Gastroesophageal sphincter (tissue), 4 donors: ENCODE measurements at regions not wholly inside any gene's neighbourhood (a gene's known extent, or its start where the extent isn't known, plus 50 kb on each side); places are given as distances from the start of the nearest gene placed in this dataset.

Experiments used
- ATAC-seq: fragments of 150-250 bp; one replicate; pipeline ENCODE4 v1.9.1; 2016; ENCODE audit warnings: mild to moderate bottlenecking, moderate library complexity
- H3K27ac ChIP-seq, 4 donors: fragments of 200-600 bp; sonication (generic) in 3 of 4; 1 replicate in 3 of 4; 2 replicates in 1 of 4; pipeline ENCODE4 v1.5.1; 2016 to 2019
- H3K27me3 ChIP-seq: fragments of 200-600 bp; sonication (generic); one replicate; pipeline ENCODE4 v1.5.1; 2019
- H3K36me3 ChIP-seq, 2 donors: fragments of 200-600 bp; sonication (generic); one replicate each; pipeline ENCODE4 v1.5.1; 2019; ENCODE audit warnings: control low read depth in 1 of 2
- H3K4me1 ChIP-seq, 3 donors: fragments of 200-600 bp; sonication (generic); 1 replicate in 2 of 3; 2 replicates in 1 of 3; pipeline ENCODE4 v1.5.1; 2016 to 2019; ENCODE audit warnings: control low read depth in 2 of 3
- H3K4me3 ChIP-seq, 2 donors: fragments of 200-600 bp; sonication (generic); one replicate each; pipeline ENCODE4 v1.5.1; 2019; ENCODE audit warnings: mild to moderate bottlenecking in 1 of 2, moderate library complexity in 1 of 2
- H3K9me3 ChIP-seq, 3 donors: fragments of 200-600 bp; sonication (generic); one replicate each; pipeline ENCODE4 v1.5.1; 2017 to 2019; ENCODE audit warnings: control low read depth in 2 of 3
- CTCF ChIP-seq, 4 experiments: fragments of 200-600 bp in 2 of 4; fragments of 450-650 bp in 2 of 4; sonication (generic) in 1 of 4; IDR thresholded peaks; one replicate each; pipeline ENCODE4 v1.5.1; 2017 to 2019; ENCODE audit warnings: antibody characterized with exemption in 4 of 4, mild to moderate bottlenecking in 2 of 4, moderate library complexity in 2 of 4
- EP300 ChIP-seq: sonication (generic); formaldehyde crosslinking; IDR thresholded peaks from one replicate; pipeline ENCODE4 v1.6.1; 2017; ENCODE audit warnings: antibody characterized with exemption, mild to moderate bottlenecking
- POLR2A ChIP-seq, 2 donors: fragments of 450-650 bp; IDR thresholded peaks; one replicate each; pipeline ENCODE4 v1.6.1; 2017; ENCODE audit warnings: antibody characterized with exemption in 2 of 2, mild to moderate bottlenecking in 2 of 2, moderate library complexity in 1 of 2
- POLR2AphosphoS5 ChIP-seq: sonication (generic); formaldehyde crosslinking; IDR thresholded peaks from one replicate; pipeline ENCODE4 v1.6.1; 2017; ENCODE audit warnings: antibody characterized with exemption
- WGBS, 2 donors: methylation state at CpG; one replicate each; pipeline ENCODE4 v1.1.5; 2018; ENCODE audit warnings: low coverage in 1 of 2; 5-methylcytosine and 5-hydroxymethylcytosine counted together

GRCh38 chr14:81953419-81953818 is 419.8 kb upstream of the SEL1L start:
- no peaks in the 10 kb centered on the region for H3K9me3 ChIP-seq

GRCh38 chr14:81955123-81955522 is 421.5 kb upstream of the SEL1L start:
- 76 to 83% methylated on average over 1 of the region's 1 CpG for WGBS, 2 donors
- TF ChIP-seq POLR2AphosphoS5, result no peak
- TF ChIP-seq EP300, result no peak
- TF ChIP-seq POLR2A (IDR thresholded peaks at IDR 0.05), result no peak
- no peak for TF ChIP-seq CTCF (IDR thresholded peaks at IDR 0.05)
- no peak for ATAC-seq
- no peaks in the 10 kb centered on the region for H3K36me3 ChIP-seq
- H3K27me3 ChIP-seq, result peaks cover 4% of the 10 kb centered on the region
- no peaks in the 10 kb centered on the region for H3K4me1 ChIP-seq
- H3K4me3 ChIP-seq, result no peak overlapping the region
- H3K9me3 ChIP-seq, result no peaks in the 10 kb centered on the region
- no peak overlapping the region for H3K27ac ChIP-seq

More at GRCh38 chr14:81953419-81953818, 419.8 kb upstream of the SEL1L start:
- Histone ChIP-seq H3K27ac (no peak overlapping the region), H3K36me3 (no peaks in the 10 kb centered on the region), H3K27me3 (peaks cover 4% of the 10 kb centered on the region), H3K4me3 (no peak overlapping the region), H3K4me1 (no peaks in the 10 kb centered on the region)
- ATAC-seq, result no peak
- WGBS, 2 donors, result 73 to 90% methylated on average over 2 to 3 of the region's 3 CpGs
- TF ChIP-seq POLR2A (IDR thresholded peaks at IDR 0.05), result no peak
- no peak for TF ChIP-seq EP300
- TF ChIP-seq CTCF (IDR thresholded peaks at IDR 0.05), result no peak
- TF ChIP-seq POLR2AphosphoS5, result no peak

GRCh38 chr14:81960781-81961180 is 427.1 kb upstream of the SEL1L start:
- H3K27me3 ChIP-seq, result no peaks in the 10 kb centered on the region
- no peak overlapping the region for H3K27ac ChIP-seq
- H3K36me3 ChIP-seq, result no peaks in the 10 kb centered on the region
- H3K9me3 ChIP-seq, result no peaks in the 10 kb centered on the region
- H3K4me1 ChIP-seq, result no peaks in the 10 kb centered on the region
- TF ChIP-seq EP300 (no peak), POLR2AphosphoS5 (no peak), CTCF (IDR thresholded peaks at IDR 0.05) (no peak), POLR2A (IDR thresholded peaks at IDR 0.05) (no peak)
- WGBS, 2 donors, result 92 to 94% methylated on average over 3 of the region's 3 CpGs
- H3K4me3 ChIP-seq, result no peak overlapping the region
- no peak for ATAC-seq

- 10 to 50% methylated on average over 1 of the region's 1 CpG for WGBS, 2 donors
- TF ChIP-seq EP300 (no peak), CTCF (IDR thresholded peaks at IDR 0.05) (no peak), POLR2AphosphoS5 (no peak), POLR2A (IDR thresholded peaks at IDR 0.05) (no peak)
- H3K4me3 ChIP-seq, result no peak overlapping the region
- no peaks in the 10 kb centered on the region for H3K27me3 ChIP-seq
- no peak overlapping the region for H3K27ac ChIP-seq
- peaks cover 0 to 27% (median 0%) of the 10 kb centered on the region in 3 donors for H3K9me3 ChIP-seq
- H3K4me1 ChIP-seq, result no peaks in the 10 kb centered on the region
- ATAC-seq, result no peak
- no peaks in the 10 kb centered on the region for H3K36me3 ChIP-seq
Observed at GRCh38 chr14:81963846-81964245, 430.2 kb upstream of the SEL1L start.

- WGBS, 2 donors, result 40 to 60% methylated on average over 2 to 5 of the region's 5 CpGs
- Histone ChIP-seq H3K4me3 (no peak overlapping the region), H3K36me3 (no peaks in the 10 kb centered on the region), H3K27me3 (no peaks in the 10 kb centered on the region), H3K27ac (no peak overlapping the region), H3K9me3 (peaks cover 0 to 47% (median 0%) of the 10 kb centered on the region in 3 donors), H3K4me1 (no peaks in the 10 kb centered on the region)
- TF ChIP-seq POLR2AphosphoS5, result no peak
- no peak for TF ChIP-seq CTCF (IDR thresholded peaks at IDR 0.05)
- no peak for TF ChIP-seq EP300
- TF ChIP-seq POLR2A (IDR thresholded peaks at IDR 0.05), result no peak
- no peak for ATAC-seq
Observed at GRCh38 chr14:81970307-81970706, 436.7 kb upstream of the SEL1L start.
